ENCODE measurements at regions not wholly inside any gene's neighbourhood (a gene's known extent, or its start where the extent isn't known, plus 50 kb on each side); places are given as distances from the start of the nearest gene placed in this dataset.

GRCh38 chr1:22364764-22365163 is 86.9 kb upstream of the ZBTB40 start:
- H3K36me3 ChIP-seq, result no peaks in the 10 kb centered on the region
- TF ChIP-seq POLR2A (IDR thresholded peaks at IDR 0.05) (no peak), CTCF (IDR thresholded peaks at IDR 0.05) (no peak)
- H3K27me3 ChIP-seq, result no peaks in the 10 kb centered on the region
- intact Hi-C loops (cut with DNase I; ENCODE audit: low total_unique reads), result no loop called here
- no peak overlapping the region for H3K4me3 ChIP-seq
- DNase-seq, result no peak
- no peaks in the 10 kb centered on the region for H3K9me3 ChIP-seq
- H3K4me1 ChIP-seq, result no peaks in the 10 kb centered on the region
- no peak overlapping the region for H3K27ac ChIP-seq

GRCh38 chr1:22365331-22366295 is 86.0 kb upstream of the ZBTB40 start:
- no peak for DNase-seq
- Histone ChIP-seq H3K36me3 (no peaks in the 10 kb centered on the region), H3K9me3 (no peaks in the 10 kb centered on the region), H3K4me1 (no peaks in the 10 kb centered on the region), H3K27ac (no peak overlapping the region), H3K4me3 (no peak overlapping the region), H3K27me3 (no peaks in the 10 kb centered on the region)
- intact Hi-C loops (cut with DNase I; ENCODE audit: low total_unique reads), result no loop called here
- TF ChIP-seq CTCF (IDR thresholded peaks at IDR 0.05), result no peak
- no peak for TF ChIP-seq POLR2A (IDR thresholded peaks at IDR 0.05)

GRCh38 chr1:22366346-22366745 is 85.3 kb upstream of the ZBTB40 start:
- DNase-seq, result no peak
- no peak overlapping the region for H3K27ac ChIP-seq
- H3K27me3 ChIP-seq, result no peaks in the 10 kb centered on the region
- no peak overlapping the region for H3K4me3 ChIP-seq
- H3K36me3 ChIP-seq, result no peaks in the 10 kb centered on the region
- no peak for TF ChIP-seq POLR2A (IDR thresholded peaks at IDR 0.05)
- TF ChIP-seq CTCF (IDR thresholded peaks at IDR 0.05), result no peak
- intact Hi-C loops (cut with DNase I; ENCODE audit: low total_unique reads), result no loop called here
- H3K9me3 ChIP-seq, result no peaks in the 10 kb centered on the region
- H3K4me1 ChIP-seq, result no peaks in the 10 kb centered on the region

GRCh38 chr1:22368125-22368524 is 83.5 kb upstream of the ZBTB40 start:
- Histone ChIP-seq H3K4me1 (no peaks in the 10 kb centered on the region), H3K27me3 (no peaks in the 10 kb centered on the region), H3K27ac (no peak overlapping the region), H3K36me3 (no peaks in the 10 kb centered on the region), H3K9me3 (no peaks in the 10 kb centered on the region), H3K4me3 (no peak overlapping the region)
- intact Hi-C loops (cut with DNase I; ENCODE audit: low total_unique reads), result no loop called here
- TF ChIP-seq POLR2A (IDR thresholded peaks at IDR 0.05) (no peak), CTCF (IDR thresholded peaks at IDR 0.05) (no peak)
- no peak for DNase-seq

All from uterus (tissue), 3 donors.